Activated gamma-delta T cell treated with Interleukin-2 at 50 U/mL for 16 hours (primary cell): ENCODE measurements at regions not wholly inside any gene's neighbourhood (a gene's known extent, or its start where the extent isn't known, plus 50 kb on each side); places are given as distances from the start of the nearest gene placed in this dataset.

Experiments used
- DNase-seq: peaks from one replicate; pipeline ENCODE4 v3.0.0-alpha.2; 2020

GRCh38 chr1:229035748-229036082 lies 235.2 kb upstream of the RAB4A start:
- no peak for DNase-seq

- no peak for DNase-seq
Measured at GRCh38 chr1:229037806-229038405, 233.0 kb upstream of the RAB4A start.

DNA sequence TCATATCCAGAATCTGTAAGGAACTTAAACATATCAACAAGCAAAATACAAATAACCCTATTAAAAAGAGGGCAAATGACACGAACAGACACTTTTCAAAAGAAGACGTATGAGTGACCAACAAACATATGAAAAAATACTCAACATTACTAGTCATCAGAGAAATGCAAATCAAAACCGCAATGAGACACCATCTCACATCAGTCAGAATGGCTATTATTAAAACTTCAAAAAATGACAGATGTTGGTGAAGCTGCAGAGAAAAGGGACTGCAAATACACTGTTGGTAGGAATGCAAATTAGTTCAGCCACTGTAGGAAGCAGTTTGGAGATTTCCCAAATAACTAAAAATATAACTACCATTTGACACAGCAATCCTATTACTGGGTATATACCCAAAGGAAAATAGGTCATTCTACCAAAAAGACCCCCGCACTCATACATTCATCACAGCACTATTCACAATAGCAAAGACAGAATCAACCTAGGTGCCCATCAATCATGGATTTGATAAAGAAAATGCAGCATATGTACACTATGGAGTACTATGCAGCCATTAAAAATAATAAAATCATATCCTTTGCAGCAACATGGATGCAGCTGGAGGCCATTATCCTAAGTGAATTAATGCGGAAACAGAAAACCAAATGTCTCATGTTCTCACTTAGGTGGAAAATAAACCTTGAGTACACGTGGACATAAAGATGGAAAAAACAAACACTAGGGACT lies 230.1 kb upstream of the RAB4A start:
- DNase-seq: no peak

DNA sequence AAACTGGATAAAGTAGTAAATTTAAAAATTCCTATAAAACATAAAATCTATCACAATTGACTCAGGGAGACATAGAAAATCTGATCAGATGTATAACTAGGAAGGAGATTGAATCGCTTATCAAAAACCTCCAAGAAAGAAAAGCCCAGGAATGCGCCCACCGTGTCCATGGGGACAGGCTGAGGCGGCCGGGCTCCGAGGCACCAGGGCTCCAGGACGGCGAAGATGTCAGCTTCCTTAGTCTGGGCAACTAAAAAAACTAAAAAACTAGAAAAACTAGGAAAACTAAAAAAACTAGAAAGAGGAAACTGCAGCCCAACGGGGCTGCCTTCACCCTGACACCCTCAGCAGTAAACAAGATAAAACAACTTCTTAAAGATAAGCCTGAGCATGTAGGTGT lies 229.0 kb upstream of the RAB4A start:
- no peak for DNase-seq

DNA sequence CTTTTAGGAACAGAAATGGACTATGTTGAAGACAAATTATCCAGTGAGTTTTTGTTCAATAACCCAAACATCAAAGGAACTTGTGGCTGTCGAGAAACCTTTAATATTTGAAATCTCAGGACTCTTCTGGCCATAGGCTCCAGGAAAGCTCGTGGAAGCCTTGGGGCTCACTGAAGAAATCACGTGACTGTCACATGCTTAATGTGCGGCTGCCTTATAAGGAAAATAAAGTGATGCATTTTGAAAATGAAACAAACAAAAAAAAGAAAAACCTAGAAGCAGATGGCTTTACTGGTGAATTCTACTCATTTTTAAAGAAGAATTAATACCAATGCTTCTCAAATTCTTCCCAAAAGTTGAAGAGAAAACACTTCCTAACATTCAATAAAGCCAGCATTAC lies 228.4 kb upstream of the RAB4A start:
- no peak for DNase-seq

GRCh38 chr1:229043115-229043514 lies 227.8 kb upstream of the RAB4A start:
- no peak for DNase-seq

DNA sequence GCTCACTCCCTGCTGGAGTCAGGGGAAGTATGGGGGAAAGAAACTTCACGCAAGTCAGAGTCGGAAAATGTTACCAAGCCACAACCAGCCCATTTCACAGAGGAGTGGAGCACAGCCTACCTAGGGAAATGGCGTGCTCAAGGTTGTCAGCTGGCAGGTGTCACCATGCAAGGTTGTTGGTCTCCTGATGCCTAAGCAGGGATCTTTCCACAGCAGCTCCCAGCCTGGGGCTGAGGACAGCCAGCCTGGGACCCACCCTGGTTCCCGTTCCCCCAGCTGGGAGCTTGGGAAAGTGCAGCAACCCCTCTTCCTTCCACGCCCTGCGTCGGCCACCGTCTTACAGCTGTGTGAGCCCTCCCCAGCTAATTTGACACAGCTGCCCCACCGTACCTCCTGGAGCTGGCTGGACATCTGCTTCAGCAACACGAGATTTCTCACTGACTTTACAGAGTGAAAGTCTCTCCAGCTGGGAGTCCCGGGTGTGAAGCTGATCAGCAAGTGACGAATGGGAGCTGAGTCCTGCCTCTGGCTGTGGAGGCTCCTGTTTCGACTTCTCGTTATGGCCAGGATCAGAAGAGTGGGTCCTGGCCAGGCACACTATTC lies 224.6 kb upstream of the RAB4A start:
- DNase-seq: no peak

DNA sequence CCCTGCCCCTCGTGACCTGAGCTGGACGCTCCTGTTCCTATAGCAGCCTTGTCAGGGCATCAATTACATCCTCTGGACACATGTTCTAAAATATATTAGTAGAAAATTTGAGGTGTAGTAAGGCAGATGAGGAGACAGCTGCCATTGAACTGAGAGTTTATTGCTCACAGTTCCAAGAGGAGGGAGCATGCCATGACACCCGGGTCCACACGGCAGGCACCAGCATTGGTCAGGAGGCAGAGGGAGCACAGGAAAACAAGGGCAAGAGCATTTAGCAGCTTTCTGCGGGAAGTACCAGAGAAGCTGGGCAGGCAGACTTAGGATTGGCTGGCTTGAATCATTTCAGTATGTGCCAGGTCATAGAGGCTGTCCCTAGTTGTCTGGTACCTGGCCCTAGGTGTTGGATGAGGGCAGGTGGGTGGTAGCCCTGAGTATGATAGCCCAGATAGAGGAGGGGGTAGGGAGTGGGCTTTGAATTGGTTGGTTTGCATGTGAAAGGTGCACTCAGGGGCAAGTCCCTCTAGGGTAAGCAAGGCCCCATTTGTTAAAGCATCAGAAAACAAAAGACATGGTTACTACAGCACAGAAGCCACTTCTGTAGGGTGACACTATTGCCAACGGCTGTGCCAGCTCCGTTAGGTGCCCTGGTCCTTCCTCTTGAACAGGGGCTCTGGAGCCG lies 223.6 kb upstream of the RAB4A start:
- no peak for DNase-seq

DNA sequence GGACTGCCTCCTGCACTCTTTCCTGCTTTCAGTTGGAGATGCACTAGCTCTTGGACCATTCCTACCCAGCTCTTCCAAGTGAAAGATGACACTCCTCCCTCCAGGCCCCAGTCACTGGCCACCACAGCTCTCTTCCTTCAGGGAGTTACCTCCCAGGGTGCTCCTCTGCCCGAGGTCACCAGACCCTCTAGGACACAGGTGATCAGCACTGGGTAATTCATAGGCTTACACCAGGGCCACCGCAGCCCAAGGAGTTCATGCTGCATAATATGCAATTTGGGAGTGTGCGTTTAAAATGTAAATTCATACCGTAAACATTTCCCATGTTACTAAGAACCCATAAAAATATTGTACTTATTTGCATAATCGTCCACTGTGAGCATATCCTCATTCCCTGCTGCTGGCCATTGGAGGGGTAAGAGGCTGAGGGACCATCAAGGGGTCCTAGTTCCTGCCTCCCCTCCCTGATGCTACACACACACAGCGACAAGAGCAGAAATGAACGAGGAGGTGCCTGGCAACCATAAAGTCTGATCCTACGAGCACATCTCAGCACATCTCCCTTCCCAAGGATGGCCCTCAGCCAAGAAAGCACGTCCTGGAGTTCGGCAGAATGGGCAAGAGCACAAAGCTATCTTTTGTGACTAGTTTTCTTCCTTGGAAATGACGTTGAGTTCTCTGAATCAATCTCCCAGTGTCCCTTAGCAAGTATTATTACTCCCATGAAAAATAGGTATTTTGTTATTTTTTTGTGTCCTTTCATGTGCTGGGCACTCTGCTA lies 222.9 kb upstream of the RAB4A start:
- DNase-seq: no peak

DNA sequence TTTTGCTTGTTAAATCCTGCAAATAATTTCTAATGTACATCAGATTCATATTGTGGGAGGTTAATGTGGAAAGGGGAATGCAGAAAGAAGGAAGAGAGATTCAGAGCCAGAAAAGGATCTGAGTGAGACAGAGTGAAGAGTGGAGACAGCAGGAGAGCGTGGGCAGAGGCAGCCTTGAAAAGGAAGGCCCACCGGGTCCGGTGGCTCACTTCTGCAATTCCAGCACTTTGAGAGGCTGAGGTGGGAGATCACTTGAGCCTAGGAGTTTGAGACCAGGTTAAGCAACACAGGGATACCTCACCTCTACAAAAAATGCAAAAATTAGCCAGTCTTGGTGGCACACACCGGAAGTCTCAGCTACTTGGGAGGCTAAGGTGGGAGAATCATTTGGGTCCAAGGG lies 222.0 kb upstream of the RAB4A start:
- DNase-seq: no peak

GRCh38 chr1:229056046-229056445 lies 214.9 kb upstream of the RAB4A start:
- no peak for DNase-seq

DNA sequence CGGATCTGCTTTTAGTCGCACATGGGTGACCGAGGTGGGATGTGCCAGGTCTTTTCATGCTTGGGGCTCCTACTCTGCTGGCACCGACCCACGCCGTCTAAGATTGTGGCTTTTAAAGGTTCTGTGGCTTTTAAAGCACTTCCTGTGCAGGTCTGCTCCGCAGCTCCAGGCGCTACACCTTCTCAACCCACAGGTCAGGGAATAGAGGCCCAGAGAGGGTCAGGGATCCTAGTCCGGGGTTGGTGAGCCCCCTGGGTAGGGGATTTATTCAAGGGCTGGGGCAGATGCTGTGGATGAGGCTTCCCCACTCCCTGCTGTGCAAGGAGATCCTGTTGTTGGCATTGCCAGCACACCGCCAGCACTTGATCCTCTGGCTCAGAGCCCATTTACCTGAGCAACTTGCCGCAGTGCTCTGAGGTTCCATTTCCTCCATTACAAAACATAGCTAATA lies 212.8 kb upstream of the RAB4A start:
- peak; percentile 41 for DNase-seq

DNA sequence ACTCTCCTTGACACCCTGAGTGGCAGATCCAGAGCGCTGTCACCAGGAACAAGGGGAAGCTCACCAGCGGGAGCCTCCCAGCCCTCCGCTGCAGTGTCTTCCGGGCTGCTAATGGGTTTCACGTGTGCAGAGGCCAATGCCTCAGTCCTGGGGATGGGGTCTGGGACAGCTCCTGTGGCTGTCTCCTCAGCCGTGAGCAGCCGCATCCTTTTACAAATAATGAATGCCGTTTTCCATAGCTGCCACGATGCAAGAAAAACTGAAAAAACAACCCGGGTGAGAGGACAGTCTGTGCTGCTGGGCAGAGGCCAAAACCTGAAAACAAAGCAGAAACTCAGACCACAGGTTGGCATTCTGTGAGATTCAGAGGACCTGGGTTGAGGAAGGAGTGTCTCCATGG lies 212.2 kb upstream of the RAB4A start:
- no peak for DNase-seq

DNA sequence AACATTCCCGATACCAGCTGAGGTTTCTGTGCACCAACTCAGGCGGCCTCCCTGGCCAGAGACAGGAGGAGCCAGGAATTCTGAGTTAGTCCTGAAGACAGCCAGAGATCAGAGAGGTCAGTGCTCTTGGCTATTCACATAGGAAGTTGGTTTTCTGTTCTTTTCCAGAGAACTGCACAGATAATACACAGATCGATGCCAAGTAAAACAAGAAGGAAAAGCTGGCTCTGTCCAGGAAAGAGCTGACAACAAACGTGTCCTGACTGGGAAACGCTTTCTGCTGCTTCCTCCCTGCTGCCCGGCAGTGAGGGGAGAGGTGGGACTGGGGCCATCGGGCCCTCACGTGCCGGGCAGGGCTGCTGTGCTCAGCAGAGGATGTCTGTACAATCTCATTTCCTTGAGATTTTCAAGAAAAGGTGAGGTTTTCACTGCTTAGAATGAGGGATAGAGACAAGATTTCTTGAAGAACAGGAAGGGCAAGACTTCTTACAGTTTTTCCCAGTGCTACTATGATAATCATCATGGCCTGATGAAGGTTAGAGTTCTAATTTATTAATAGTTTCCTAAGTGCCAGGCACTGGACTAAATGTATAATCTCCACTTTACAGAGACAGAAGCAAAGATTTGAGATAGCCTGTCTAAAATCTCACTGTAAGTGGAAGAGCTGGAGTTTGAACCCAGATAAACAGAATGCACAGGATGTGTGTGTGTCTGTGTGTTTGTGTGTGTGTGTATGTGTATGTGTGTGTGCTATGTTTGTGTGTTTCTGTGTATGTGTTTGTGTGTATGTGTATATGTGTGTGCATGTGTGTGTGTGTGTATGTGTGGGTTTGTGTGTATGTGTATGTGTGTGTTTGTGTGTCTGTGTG lies 211.0 kb upstream of the RAB4A start:
- DNase-seq: no peak

- no peak for DNase-seq
Measured at GRCh38 chr1:229062135-229062534, 208.8 kb upstream of the RAB4A start.

DNA sequence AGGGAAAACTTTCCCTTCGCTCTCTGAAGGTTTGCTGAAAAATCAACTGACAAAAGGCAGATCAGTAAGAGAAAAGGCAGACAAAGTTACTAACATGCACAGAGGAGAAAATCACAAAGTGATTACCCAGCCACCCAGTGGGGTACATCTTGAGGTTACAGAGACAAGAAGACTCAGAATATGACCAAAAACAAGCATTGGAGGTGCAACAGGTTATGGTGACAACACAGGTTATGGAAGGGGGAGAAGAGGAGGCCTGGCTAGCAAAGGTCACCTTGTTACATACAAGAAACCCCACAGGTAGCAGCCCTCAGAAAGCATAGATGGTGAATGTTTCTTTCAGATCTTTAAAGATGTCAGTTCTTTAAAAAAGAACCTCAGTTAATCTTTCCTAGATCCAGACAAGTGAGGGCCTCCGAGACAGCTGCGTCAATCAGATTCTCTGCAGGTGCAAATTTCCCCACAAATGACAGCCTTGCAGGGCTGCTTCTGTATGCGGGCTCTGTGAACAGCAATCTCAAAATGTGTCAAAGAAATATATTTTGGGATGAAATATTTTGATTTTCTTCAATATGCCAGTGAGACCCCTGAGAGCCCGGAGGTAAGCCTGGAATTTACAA lies 207.6 kb upstream of the RAB4A start:
- DNase-seq: no peak

- DNase-seq: no peak
Measured at GRCh38 chr1:229064320-229065168, 206.4 kb upstream of the RAB4A start.

DNA sequence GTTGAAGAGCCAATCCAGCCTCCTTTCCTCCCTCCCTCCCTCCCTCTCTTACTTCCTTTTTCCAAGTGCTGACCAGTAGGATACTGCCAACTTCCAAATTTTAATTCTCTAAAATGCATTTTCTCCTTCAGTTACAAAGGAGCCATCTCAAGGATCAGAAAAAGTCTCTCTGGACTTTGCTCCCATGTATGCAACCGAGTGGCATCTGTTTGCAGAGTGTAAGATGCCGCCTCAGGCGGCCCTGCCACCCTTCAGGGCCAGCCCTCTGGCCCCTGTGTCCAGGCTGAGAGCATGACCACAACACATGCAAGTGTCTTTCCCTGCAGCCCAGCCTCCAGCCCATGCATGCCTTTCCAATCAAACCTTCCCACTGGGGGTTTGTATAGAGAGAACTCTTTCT lies 205.3 kb upstream of the RAB4A start:
- no peak for DNase-seq

- no peak for DNase-seq
Measured at GRCh38 chr1:229066591-229066990, 204.3 kb upstream of the RAB4A start.

GRCh38 chr1:229067546-229067945 lies 203.4 kb upstream of the RAB4A start:
- no peak for DNase-seq
